GM19455 (cell line): ENCODE measurements at regions not wholly inside any gene's neighbourhood (a gene's known extent, or its start where the extent isn't known, plus 50 kb on each side); places are given as distances from the start of the nearest gene placed in this dataset.
"Not testable (repeated sequence)": the region's sequence is repeated elsewhere in the genome, so short reads cannot be mapped to it uniquely, and the experiment has no call there.

Experiments
- ATAC-seq: cut with Tn5 transposase; IDR thresholded peaks from one replicate; pipeline ENCODE4 v1.9.1; 2021; ENCODE audit not compliant: unreplicated experiment

DNA sequence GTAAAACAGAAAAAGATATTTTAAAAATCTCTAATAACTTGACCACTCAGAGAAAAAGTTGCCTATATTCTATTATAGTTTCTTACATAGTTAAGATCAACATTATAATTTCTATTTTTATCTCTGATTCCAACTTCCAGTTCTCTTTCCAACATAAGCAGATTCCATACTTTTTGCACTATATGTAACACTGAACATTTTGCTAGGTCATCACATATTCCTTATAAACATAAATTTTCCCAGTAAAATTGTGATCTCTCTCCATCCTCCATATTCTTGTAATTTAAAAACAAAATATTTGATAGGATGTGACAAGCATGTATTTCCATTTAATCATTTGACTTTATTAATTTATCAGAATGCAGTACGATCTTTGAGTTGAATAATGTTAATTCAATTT is 170.4 kb upstream of the THSD7A start:
- ATAC-seq, result no peak

- no peak for ATAC-seq
Observed at GRCh38 chr7:12004581-12004980, 172.6 kb upstream of the THSD7A start.

DNA sequence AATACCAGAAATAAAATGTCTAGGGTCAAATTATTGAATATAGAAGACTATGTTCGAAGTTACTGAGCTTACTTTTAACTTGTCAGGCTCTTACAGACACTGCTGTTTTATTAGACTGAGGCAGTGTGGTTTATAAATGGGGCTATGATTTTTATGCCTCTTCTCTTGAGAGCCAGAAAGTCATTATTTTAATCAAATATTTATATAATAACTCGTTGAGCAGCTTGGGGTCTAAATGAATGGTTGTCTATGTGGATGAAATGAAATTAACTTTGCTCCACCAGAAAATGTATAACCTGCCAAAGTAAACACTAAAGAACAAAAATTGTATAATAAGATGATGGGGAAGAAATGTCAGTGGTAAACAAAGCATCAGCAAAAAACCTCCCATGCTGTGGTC is 175.6 kb upstream of the THSD7A start:
- no peak for ATAC-seq

GRCh38 chr7:12013983-12014382 is 182.0 kb upstream of the THSD7A start:
- ATAC-seq, result no peak

GRCh38 chr7:12016439-12016838 is 184.4 kb upstream of the THSD7A start:
- ATAC-seq, result no peak

- no peak for ATAC-seq
Observed at GRCh38 chr7:12017046-12017445, 185.0 kb upstream of the THSD7A start.

- not testable (repeated sequence) for ATAC-seq
Observed at GRCh38 chr7:12022011-12022410, 189.1 kb upstream of the TMEM106B start.

- no peak for ATAC-seq
Observed at GRCh38 chr7:12025246-12025645, 185.8 kb upstream of the TMEM106B start.

DNA sequence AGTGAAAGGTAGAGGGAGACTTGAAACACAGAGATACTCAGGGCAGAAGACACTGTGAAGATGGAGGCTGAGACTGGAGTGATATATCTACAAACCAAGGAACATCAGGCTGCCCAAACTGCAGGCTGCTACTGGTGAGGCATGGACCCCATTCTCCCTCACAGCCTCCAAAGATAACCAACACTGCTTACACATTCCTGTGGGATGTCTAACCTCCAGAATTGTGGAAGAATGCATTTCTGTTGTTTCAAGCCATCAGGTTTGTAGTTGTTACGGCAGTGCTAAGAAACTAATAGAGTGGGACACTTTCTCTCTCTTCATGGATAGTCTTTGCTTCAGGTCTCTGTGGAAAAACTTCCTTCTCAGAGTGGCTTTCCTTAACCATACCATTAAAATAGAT is 182.6 kb upstream of the TMEM106B start:
- ATAC-seq, result no peak

DNA sequence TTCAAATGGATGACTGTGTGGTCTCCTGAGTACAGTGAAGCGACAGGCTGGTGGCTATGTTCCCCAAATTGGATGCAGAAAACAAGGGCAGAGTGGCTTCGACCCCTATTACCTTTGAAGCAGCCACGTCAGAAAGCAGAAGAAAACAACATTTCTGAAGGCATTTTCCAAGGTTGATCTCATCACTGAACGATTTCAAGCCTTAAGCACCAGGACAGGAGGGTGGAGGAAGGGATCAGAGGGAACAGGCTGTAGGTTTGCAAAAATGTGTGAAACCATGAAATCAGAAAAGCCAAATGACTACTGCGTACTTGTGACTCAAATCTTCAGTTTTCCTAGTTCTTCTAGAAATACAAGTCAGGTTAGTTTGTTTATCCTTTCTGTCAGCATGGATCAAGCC is 181.0 kb upstream of the TMEM106B start:
- ATAC-seq, result no peak

DNA sequence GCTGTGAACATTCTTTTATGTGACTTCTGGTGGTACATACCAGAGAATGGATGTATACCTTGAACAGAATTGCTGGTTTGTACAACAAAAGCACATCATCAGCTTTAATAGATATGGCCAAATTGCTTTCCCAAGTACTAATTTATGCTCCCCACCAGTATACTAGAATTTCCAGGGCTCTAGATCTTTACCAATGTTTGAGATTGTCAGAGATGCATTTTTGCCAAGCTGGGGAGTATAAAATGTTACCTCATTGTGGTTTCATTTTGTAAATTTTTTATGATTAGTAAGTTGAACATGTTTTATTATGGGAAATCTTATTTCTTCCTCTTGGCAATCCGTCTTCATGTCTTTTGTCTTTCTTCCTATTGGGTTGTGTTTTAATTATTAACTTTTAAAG is 179.9 kb upstream of the TMEM106B start:
- ATAC-seq, result no peak

DNA sequence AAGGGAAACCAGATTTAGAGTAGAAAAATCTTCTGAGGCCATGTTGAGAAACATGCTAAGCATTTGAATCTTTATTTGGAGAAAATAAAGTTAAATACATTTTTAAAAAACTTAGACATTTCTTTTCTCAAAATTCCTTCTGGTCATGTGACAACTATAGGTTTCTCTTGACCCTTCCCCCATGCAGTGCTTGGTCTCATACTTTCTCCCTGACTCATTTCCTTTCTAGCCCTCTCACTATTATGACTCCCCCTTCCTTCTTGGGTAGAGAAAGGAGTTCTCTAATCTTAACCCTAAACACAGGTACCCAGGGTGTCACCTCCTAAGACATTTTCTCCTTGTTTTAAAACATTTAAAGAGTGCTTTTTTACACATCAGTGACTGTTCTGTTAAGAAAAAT is 179.5 kb upstream of the TMEM106B start:
- ATAC-seq, result no peak

DNA sequence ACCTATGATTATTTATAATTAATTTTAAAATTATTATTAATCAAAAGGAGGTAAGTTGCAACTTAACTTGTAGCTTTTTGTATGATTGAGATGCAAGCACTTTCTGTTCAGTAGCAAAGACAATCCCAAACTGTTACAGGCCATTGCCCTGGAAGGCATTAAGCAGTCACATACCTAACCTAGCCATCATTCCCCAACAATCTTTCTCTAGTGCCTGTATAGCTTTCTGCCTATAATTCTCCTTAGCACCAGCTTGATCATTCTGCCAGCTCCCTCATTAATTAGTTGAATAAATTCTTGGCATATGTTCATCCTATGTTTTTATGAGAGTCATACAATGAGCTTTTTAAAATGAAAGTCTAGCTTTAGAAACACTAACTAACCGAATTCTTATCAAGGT is 178.9 kb upstream of the TMEM106B start:
- no peak for ATAC-seq

DNA sequence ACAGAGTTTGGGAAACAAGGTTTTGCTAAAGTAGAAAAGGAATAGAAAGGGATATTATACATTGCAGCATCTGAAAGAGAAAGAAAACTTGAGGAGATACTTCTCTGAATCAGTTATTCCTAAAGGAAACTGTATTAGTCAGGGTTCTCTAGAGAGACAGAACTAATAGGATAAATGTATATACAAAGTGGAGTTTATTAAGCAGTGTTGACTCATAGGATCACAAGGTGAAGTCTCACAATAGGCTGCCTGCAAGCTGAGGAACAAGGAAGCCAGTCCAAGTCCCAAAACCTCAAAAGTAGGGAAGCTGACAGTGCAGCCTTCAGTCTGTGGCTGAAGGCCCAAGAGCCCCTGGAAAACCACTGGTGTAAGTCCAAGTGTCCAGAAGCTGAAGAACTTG is 167.6 kb upstream of the TMEM106B start:
- ATAC-seq, result not testable (repeated sequence)

DNA sequence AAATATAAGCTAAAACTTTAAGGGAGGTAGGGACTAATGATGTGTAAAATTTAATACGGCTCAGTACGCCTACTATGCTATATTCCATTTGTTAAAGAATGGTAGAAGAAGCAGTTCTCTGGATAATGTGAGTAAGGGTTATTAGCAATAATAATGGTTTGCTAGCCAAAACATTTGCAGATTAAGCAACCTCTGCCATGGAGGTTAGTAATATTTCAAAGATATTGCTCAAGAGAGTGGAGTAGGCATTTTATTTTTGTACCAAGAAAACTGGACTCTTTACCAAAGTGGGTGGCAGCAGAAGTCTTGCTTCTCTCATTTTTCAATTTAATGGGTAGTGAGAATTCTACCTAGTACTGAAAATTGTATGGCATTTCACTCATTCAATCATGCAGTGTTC is 158.9 kb upstream of the TMEM106B start:
- ATAC-seq, result no peak

DNA sequence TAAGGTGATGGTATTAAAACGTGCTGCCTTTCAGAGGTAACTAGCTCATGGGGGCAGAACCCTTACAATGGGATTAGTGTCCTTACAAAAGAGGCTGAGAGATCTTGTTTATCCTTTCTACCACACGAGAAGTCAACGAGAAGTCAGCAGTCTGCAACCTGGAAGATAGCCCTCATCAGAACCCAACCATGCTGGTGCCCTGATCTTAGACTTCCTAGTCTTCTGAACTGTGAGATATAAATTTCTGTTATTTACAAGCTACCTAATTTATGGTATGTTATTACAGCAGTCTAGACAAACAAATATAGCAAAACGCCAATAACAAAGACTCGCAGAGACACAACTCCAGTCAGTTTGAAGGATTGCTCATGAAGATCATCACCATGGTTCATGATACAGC is 157.5 kb upstream of the TMEM106B start:
- no peak for ATAC-seq

DNA sequence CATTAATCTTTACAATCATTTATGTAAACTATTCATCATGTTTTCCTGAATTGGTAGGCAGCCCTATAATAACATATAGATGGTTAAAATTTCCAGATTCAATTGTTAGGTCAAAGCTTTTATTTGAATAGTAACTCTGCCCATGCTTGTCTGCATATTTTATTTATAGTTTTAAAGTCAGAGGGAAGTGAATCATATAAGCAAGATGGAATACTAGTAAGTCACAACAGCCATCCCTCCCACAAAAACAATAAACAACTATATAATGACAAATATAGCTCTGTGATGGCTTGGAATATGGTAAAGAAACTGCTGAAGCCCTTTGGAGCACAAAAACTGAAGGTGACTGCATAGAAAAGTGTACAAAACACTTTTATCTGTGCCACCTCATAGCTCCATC is 156.3 kb upstream of the TMEM106B start:
- ATAC-seq, result no peak

DNA sequence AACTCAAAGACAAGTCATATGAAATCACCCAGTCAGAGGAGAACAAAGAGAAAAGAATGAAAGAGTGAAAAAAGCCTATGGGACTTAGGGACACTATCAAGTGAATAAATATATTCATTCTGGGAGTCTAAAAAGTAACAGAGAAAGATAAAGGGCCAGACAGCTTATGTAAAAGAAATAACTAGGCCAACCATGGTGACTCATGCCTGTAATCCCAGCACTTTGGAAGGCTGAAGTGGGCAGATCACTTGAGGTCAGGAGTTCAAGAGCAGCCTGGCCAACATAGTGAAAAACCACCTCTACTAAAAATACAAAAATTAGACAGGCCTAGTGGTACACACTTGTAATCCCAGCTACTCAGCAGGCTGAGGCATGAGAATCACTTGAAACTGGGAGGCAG is 154.7 kb upstream of the TMEM106B start:
- no peak for ATAC-seq

GRCh38 chr7:12056977-12057376 is 154.1 kb upstream of the TMEM106B start:
- no peak for ATAC-seq

- ATAC-seq, result no peak
Observed at GRCh38 chr7:12062062-12062461, 149.0 kb upstream of the TMEM106B start.

- no peak for ATAC-seq
Observed at GRCh38 chr7:12064586-12065127, 146.4 kb upstream of the TMEM106B start.

- no peak for ATAC-seq
Observed at GRCh38 chr7:12066004-12066403, 145.1 kb upstream of the TMEM106B start.

GRCh38 chr7:12066521-12066920 is 144.6 kb upstream of the TMEM106B start:
- ATAC-seq, result no peak
